ENCODE measurements at regions not wholly inside any gene's neighbourhood (a gene's known extent, or its start where the extent isn't known, plus 50 kb on each side); places are given as distances from the start of the nearest gene placed in this dataset.
"Not testable (repeated sequence)": the region's sequence is repeated elsewhere in the genome, so short reads cannot be mapped to it uniquely, and the experiment has no call there.

DNA sequence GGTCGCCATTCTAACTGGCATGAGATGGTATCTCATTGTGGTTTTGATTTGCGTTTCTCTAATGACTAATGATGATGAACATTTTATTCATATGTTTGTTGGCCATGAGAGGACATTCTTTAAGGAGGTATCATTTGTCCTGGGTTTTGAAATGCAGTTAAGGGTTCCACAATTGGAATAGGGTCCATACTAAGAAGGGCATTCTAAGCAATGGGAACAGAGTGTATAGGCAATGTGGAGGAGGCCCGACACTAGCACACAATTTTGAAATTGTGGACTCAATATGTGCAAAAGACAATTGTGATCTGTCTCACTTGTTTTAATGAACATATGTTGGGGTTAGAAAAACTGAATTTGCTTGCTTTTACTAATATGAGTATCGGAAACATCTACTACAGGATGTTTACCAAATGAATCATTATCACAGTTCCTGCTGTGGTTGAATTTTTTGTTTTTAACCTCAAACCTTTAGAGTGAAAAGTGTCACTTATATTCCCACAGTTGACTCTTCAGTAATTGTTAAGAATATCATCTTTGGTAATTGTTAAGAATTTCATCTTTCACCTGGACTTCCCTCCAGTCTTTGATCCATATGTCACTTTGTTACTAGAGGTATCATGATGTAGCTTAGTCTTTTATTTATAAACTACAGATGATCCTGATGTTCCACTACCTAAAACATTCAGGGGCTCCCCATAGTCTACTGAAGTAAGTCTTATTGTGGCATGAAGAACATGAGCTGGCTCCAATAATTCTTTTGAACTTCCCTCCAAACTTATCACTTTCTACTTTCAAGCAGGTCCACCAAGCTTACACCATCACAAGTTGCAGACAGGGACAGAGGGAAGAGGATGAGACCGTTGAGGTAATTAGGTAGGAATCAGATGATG, 109.7 kb upstream of the KLF12 start:
- DNase-seq (ENCODE audit: low read depth), result no peak

DNA sequence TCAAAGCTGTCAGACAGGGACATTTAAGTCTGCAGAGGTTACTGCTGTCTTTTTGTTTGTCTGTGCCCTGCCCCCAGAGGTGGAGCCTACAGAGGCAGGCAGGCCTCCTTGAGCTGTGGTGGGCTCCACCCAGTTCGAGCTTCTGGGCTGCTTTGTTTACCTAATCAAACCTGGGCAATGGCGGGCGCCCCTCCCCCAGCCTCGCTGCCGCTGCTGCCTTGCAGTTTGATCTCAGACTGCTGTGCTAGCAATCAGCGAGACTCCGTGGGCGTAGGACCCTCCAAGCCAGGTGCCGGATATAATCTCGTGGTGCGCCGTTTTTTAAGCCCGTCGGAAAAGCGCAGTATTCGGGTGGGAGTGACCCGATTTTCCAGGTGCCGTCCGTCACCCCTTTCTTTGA, 107.1 kb upstream of the KLF12 start:
- not testable (repeated sequence) for DNase-seq (ENCODE audit: low read depth)

DNA sequence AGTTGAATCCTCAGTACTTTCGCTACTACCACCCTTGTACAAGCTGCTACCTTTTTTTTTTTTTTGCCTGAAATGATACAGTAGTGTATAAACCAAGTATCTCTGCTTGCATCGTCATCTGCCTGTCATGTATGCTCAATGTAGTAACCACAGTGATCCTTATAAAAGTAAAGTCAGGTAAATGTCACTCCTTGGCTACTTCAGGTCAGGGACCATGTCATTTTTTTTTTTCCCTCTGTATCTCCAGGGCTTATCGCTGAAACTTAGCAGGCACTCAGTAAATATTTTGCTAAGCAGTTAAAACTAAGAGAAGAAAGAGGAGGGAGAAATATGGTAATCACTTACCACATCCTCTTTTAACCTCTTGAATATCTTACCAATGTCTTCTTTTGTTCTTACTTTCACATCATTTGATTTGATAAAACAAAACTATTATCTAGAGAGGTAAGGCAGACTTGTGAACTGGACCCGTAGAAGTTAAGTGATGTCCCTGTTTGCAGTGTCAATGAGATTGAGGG, 96.8 kb upstream of the KLF12 start:
- no peak for DNase-seq (ENCODE audit: low read depth)

DNA sequence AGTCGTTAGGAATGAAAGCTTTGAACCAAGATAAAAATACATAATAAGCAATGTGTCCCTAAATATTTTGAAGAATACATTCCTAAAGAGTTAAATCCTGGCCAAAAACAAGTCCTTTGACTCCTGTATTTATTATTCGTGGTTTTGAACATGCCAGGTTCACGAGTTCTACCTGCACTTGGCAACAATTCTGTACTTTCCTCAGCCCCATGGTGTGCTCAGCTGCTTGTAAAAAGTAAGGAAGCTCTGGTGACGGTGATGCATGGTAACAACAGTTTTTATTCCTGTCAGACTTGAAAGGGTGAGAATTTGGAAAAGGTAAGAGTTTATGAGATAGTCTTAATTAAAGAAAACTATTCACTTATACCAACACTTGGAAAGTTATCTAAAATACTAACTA, 95.0 kb upstream of the KLF12 start:
- no peak for DNase-seq (ENCODE audit: low read depth)

DNA sequence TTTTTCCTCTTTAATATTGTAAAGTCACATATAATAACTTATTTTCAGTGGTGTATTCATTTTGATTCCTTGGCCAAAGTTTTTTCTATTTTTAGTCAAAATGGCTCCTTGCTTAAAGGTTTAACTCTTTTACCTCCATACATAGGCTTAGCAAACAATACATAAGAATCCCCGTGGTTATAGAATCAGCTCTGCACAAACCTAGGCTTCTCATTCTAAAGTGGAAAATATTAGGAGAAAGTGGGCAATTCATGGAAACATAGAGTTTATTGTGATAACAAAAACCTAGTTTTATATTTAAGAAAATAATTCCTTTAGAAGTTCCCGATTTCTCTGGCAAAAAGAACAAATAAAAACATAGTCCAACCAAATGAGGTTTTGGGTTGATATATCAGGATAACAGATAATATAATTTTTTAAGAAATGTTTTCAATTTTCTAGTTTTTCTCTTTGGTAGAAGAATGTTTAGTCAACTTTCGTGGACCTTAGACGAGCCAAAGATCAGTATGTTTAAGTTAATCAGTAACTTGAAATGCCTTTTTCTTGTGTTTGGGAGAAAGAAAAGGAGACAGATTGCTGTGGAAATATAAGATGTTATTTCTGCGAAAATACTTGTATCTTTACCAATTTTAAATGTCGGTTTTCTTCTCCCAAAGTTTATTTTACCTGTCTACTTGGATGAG, 93.4 kb upstream of the KLF12 start:
- DNase-seq (ENCODE audit: low read depth), result no peak

DNA sequence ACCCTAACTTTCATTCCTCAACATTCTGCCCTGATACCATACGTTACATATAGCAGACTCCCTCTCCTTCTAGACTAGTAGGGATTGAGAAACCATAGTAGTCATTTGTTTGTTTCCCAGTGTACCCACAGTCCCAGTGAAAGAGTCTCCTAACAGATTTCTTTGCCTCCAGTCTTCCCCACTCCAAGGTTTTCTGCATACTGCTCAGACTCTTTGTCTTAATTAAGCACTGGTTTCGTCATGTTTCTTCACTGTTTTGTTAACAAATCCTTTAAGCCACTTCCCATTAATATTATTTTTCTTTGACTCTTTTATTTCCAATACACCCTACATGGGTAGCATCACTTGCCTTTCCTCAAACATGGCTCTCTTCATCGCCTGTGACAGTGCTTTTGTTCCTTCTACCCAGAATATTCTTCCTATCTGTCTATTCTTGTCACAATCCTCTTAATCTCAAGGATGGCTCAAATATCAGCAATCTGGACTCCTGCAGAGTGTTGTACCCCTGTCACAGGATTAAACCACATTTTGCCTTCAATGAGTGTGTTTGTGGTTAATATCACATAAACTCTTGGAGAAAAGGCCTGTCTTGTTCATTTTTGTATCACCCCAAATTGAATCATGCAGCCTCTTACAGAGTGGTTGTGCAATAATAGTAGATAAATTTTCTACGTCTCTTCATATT, 92.7 kb upstream of the KLF12 start:
- no peak for DNase-seq (ENCODE audit: low read depth)

DNA sequence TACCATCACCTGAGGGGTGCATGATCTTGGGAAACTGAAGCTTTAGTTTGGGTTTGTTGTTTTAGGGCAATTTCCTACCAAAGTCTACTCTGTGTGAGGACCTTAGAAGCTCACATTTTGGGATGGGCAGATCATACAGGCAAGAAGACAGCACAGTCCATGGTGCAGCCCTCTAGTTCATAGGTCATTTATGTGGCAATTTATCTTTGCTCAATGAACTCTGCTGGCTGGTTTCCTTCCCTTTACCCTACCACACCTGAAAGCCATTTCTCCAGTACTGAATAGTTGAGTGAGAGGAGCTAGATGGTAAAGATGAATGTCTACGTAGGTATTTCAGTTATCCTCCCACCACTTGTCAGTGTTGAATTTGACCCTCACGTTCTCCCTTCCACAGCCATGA, 87.5 kb upstream of the KLF12 start:
- DNase-seq (ENCODE audit: low read depth), result no peak

DNA sequence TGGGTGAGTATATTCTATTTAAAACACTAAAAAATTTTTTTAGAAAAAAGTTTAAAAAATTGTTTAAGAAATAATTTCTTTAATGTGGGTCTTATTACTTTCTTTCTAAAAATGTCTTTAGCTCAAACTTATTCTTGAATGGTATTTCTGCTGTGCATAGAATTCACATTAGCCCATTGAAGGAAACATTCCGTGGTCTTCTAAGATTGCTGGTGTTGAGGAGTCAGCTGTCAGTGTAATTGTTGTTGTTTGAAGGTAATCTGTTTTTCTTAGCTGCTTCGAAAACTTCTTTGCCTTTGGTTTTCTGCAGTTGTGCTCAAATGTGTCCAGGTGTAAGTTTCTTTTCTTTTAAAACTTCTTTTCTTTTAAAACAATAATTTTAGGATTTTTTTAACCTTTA, 85.4 kb upstream of the KLF12 start:
- DNase-seq (ENCODE audit: low read depth), result no peak

DNA sequence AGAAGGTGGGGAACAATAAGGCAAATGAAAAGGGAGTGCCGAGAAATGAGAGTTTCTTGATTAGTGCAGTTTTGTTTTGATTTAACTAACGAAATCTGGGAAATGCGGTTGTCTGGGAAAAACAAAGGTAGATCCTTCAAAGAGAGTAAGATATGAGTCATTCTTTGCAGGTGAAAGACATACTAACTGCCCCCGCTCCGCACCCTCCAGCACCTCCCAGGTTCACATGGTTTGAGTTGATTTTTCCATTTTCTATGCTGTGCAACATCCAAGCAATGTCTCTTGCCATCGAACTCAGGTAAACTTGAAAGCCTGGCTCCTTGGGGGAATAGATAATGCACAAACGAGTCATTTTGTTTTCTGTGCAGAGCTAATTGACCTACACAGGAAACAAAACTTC, 84.1 kb upstream of the KLF12 start:
- no peak for DNase-seq (ENCODE audit: low read depth)

DNA sequence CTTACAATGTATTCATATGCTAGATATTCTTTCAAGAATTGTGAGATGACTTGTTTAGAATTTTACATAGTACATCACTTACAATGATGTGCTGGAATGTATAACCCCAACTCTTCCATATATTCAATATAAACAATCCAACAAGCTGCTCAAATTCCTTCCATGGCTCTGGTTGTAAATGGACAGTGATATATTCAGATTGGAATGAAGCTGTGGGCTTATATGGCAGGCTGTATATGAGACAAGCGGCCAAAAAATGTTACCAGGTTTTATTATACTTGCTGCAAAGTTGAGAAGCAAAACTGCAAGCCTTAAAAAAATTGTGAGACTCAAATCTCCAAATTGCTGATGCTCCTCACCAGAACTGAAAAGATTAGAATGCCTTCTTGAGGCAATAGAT, 83.6 kb upstream of the KLF12 start:
- no peak for DNase-seq (ENCODE audit: low read depth)

DNA sequence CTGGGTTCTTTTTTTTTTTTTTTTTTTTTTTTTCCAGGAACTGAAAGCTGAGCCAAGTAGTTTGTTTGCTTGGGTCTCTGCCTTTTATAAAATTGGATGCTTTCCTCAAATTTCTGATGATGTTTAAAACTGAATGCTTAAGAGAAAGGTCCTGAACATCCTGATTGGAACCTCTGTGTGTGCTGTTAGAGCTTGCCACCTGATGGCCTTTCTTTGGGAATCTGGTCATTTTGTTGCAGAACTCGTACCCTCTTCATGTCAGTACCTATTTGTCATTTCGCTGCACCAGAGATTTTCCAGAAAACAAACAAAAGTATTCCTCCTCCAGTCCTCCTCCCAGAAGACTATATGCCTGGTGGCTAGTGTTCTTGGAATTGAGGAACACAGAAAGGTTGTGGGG, 81.2 kb upstream of the KLF12 start:
- DNase-seq (ENCODE audit: low read depth), result no peak

DNA sequence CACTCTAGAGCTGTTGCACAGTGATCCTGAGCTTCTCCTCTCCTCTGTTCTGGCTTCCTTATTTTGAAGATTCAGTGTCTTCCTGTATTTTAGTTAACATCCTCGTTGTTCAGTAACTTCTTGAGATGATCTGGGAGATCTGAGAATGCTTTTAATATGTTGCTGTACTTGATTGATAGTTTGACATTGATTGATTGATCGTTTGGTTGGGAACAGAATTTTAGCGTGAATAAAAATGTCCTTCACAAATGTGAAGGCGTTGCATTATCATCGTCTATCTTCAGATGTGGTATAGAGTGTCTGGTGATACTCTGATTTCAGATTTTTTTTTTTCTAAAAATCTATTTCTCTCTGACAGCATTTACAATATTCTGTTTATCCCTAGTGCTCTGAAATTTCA, 80.1 kb upstream of the KLF12 start:
- DNase-seq (ENCODE audit: low read depth), result no peak

DNA sequence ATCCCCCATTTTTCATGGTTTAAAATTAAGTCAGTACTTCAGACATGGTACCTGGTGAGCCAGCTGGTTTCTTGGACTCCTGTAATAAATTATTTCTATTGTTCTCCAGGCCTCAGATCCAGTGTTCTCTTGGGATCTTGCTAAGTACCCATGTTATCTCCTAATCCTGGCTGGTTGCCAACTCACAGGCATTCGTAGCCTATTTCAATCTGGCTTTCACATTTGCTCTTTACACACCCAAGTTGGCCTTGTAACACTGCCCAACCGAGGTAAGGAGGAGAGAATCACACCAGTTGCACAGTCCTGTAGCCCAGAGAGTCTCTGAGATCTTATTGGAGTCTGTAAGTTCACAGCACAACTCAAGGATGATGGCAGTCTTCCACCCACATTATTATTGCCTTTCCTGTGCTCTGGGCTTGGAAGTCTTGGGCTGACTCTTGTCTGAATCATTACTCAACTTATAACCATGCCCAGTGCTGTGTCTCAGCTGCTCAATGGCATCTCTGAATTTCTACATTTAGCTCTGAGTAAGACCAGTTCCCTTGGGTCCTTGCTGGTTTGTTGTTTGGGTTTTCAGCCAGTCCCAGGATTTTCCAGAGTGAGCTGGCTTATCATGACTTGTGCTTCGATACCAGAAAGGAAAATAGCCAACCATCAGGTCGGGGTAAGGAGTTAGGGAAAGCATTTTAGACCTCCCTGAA, 76.6 kb upstream of the KLF12 start:
- DNase-seq (ENCODE audit: low read depth), result no peak

DNA sequence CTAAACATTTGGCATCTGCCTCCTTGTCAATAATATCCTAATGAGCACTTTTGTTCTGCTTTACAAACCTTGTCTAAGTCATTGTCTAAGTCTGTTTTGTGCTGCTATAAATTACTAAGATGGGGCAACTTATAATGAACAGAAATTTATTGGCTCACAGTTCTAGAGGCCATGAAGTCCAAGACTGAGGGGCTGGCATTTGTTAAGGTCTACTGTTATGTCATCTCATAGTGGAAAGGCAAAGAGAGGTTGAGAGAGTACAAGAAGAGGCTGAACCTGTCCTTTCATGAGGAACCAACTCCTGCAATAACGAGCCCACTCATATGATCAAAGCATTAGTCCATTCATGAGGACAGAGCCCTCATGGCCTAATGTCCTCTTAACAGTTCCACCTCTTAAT, 72.7 kb upstream of the KLF12 start:
- no peak for DNase-seq (ENCODE audit: low read depth)

DNA sequence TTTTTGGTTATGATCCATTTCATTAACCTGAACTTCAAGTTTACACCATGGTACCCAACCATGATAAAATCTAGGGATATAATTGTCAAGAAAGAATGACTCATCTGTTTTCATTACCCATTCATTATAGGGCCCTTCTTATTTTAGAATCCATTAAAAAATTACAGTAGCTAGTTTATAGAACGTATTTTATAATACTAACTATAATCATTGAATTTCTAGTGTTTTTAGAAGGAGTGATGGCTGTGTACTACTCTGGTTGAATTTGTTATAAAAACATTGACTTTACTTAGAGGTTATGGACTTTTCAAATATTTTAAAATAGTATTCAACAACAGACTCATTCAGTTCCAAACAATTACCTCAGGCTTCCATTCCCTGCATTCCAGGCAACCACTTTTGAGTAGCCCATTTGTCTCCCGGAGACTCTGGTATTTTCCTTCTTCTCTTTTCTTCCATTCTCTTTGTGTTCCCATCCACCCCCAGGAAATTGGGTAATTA, 71.9 kb upstream of the KLF12 start:
- no peak for DNase-seq (ENCODE audit: low read depth)

DNA sequence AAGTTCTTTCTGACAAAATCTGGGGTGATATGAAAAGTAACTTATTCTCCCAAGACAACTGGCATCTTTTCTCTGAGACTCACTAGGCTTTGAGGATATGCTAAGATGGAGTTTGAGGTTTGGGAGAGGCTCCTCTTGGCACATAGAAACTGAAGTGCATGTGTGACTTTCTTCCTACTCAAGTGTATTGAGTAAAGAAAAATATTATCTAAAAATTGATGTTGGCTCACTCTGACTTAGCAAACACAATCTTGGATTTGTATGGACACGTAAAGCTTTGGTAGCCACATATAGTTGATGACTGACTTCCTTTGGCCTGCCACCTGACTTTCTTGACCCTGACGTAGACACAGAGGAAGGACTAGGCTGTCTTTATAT, 71.1 kb upstream of the KLF12 start:
- DNase-seq (ENCODE audit: low read depth), result no peak

DNA sequence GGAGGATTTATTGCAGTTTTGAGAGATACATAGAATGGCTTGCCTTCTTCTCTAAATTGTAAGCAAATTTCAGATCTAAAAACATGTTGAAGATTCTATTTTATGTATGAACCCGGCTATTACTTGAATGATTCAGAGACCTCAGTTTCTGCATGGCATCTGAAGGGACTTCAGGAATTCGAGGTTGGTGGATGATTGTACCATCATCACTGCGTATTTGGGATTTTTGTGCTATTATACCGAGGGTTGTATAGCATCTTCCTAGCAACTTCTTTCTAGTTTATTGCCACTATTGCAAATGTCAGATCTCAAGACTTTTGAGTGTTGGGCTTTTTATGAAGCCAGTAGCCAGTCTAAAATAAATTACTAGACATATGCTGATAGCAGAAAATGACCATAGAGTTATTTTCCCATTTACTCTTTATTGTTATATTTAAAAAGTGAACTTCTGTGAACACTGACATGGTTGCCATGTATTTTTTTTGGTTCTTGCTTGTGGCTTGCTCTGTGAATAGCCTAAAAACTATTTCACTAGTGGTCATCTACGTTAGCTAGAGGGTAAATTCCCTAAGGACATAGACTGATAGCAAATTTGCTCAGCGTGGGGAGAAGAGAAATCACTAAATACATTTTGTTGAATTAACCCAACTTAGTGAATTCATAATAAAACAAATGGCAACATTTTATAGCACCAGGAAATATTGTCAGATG, 70.6 kb upstream of the KLF12 start:
- no peak for DNase-seq (ENCODE audit: low read depth)

DNA sequence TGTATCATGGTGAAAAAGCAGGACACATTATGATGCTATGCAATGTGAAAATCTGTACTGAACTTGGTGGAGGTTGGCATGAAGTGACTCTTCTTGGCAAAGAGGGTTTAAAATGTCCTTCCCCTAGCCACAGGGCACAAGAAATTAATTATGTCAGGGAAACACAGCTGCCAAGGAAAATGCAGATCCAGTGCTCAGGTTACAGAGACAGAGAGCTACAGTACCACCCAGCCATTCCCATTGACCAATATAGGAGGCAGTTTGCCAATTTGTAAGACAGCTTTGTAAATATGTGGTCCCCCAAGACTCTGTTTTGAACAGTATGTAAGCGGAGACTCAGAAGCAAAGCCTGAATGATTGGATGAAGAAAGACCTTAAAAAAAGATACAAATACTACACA, 69.4 kb upstream of the KLF12 start:
- no peak for DNase-seq (ENCODE audit: low read depth)

DNA sequence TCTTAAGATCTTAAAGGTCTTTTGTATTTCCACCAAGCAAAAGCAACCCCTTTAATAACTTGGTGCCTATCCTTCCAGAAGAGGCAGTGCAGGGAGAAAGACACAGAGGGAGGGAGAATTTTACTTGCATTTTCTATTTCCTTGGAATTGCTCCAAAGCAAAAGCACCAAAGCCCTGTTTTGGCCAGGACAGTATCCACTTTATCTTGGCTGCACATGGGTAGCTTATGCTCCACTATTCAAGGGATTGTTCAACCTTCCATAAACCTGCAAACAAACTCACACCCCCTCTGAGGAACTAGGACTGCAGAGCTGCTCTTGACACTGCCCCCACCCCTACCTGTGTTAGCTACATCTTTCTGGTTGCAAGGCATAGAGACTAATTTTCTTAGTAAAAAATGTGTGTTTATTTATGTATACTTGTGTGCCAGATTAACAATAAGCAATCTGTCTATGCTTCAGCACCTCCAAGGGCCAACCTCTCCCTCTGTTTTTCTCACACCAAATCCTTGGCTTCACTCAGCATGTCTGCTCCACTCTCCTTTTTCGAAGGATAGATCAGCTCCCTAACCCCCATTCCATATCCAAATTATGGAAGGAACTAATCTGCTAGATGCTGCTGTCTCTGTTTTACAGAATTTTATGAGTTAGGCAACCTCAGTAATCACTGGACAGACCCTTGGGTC, 68.1 kb upstream of the KLF12 start:
- DNase-seq (ENCODE audit: low read depth), result no peak

DNA sequence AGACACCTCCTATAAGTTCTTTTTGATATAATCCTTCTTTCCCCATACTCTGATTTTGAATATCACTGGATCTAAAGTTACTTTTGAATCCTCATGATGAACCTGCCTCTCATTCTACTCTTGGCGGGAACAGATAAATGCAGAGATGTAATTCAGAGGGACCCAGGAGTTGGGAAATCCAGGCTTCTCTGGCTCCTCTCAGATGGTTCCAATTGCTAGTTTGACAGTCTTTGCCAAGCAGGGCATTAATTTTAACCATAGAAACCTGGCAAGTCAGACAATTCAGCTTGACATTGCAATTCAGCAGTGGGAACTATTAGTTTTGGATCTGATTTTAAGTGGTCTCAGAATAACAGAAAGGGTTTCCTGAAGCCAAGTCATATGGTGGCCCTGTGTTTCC, 67.3 kb upstream of the KLF12 start:
- no peak for DNase-seq (ENCODE audit: low read depth)

DNA sequence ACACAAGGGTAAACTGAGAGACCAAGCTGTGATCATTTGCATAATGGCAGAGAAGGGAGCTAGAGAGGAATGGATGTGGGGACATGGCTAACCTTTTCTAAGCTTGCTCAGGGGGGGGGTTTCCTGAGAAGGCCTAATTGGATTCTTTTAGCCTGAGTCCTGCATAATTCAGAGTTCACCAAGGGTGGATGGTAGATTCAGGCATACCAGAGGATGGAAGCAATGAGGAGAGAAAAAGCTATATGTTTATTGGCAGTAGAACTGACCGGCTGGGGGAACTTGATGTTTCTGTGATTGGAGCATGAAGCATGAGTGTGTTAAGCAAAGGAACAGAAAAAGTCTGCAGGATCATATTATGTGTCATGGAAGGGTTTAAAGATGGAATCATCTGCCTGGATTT, 65.9 kb upstream of the KLF12 start:
- no peak for DNase-seq (ENCODE audit: low read depth)
